GM21423 (cell line): ENCODE measurements at regions not wholly inside any gene's neighbourhood (a gene's known extent, or its start where the extent isn't known, plus 50 kb on each side); places are given as distances from the start of the nearest gene placed in this dataset.

ENCODE experiments used
- ATAC-seq: cut with Tn5 transposase; IDR thresholded peaks from one replicate; pipeline ENCODE4 v1.9.1; 2021; ENCODE audit warnings: mild to moderate bottlenecking, moderate library complexity; ENCODE audit not compliant: unreplicated experiment

DNA sequence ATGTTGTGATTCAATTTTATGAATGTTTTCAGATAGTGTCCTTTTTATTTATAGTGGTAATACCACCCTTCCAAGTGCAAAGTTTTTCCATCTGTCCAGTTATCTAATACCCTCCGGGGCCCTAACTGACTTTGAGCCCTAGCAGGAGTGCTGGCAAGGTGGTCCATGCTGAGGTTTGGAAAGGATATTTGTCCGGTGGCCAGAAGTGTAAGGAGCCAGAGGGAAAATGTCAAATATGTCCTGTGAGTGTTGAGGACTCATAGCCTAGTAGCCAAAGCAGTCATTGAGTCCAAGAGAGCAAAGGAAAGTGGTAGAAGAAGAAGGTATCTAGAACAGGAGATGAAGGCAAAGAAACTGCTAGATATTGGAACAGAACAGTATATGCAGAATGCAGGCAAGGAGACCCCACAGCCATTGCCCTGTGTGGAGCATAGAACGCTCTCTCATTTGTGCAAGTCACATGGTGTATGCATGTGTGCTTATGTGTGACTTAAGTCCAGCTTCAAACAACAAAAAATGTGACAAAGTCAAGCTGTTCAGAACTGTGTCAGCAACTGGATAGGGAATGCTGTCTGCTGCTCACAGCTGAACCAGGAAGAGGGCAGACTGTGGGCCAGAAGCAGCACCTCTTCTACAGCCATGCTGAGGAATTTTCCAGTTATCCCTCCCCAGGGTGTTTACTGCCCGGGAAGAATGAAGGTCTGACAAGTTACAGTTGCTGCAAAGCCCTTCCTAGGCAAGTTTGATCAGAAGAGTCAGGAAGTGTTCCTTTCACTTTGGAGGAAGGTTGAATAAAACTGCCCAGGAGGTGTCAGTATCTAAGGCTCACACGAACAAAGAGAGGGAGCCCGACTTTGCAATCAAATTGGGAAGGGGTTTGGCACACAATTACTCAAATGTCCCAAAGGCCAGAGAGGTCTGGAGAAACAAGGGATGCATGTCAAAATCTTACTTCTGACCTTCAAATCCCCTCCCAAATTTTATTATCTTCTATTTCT lies 463.3 kb upstream of the DMAC1 start:
- ATAC-seq = no peak

DNA sequence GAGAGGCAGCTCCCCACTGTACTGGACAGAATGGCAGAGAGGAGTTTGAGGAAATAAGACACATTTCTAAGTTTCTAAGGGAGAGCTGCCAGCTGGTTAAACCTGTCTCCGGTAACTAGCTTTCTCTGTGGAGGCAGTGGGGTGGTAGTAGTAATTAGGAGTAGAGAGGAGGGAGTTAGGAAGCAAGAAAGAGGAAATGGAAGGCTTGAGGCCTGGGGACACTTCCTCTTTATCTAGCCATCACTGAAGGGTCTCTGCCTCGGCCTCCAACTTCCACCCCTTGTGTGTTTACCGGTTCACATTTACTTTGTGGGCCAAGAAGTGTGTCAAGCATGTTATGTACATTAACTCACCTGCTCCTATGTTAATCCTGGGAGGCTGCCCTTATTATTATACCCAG lies 462.2 kb upstream of the DMAC1 start:
- no peak for ATAC-seq

DNA sequence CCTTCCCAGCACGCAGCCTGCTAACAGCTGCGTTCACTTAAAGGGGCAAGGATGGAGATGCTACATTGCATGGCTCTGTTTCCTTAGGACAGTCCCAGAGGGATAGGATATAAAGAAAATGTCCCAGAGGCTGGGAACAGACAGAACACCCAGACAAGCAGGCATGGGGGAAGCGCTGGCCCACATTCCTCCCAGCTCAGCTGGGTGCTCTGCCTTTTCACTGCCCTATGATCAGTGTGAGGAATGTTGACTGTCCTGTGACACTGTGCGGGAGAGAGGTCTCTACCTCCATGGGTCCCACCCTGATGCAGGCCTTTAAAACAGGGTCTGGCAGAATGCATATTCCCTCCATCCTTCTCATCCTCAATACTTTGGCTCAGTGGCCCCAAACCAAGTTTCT lies 459.4 kb upstream of the DMAC1 start:
- ATAC-seq = no peak

DNA sequence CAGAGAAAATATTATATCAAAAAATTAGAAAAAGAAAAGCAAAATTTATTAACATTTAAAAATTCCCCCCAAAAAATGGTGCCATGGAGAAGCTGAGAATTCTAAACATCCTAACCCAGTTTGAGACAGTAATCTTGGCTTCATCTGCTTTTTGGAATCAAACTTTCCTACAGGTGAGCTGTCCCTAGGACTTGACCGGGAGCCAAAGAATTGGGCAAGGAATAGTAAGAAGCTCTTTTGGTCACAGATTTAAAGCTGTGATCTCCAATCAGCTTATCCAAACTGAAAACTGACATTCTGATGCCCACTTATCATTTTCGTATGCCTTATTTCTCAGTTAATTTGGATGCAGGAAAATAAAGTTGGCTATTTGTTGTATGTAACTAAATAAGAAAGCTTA lies 457.3 kb upstream of the DMAC1 start:
- no peak for ATAC-seq

DNA sequence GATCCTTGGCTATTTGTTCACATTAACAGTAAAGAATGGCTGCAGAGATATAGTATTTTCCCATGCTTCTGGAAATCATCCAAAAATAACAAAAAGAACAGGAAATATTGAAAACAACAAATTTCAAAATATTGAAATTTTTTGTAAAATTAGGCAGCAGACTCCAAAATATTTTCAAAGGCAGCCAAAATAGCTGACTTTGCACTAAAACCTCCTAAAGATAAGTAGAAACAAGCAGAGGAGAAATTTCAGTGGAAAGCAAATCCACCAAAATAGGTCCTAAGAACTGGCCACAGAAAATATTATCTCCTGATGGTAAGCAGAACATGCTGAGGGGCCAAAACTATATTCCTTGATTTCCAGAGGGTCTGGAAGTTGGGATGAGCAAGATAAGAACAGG lies 456.3 kb upstream of the DMAC1 start:
- no peak for ATAC-seq

DNA sequence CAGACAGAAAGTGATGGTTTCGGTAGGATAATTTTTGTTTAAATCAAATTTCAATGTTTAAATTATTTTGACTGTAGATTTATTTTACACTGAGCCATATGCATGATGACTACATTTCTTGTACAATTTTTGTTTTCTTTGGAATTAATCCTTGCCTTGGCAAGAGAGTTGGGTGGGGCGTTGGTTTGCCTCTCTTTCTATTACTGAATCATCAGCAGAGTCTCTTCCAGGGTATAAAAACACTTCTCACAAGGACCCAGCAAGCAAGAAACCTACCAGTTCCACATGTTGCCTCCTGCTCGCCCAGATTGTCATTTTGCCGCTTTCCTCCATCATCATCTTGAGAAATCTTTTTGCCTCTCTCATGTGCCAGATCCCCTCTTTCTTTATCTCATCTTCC lies 455.0 kb upstream of the DMAC1 start:
- no peak for ATAC-seq

DNA sequence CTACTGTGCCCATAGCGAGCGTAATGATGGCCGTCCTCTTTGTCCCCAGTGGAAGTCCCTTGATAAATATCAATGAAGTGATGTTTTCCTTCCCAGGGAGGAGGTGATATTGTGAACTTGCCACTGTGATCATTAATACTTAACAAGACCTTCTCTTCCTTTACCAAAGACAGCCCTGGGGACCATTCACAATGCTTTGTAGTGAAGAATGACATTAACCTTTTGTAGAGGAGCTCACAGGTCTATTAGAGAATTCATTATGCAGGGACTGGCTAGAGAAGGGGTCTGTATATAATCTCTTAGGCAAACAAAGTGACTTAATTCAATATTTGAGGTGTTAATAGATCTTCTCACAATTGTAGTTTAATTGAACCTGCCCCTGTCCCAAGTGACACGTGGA lies 452.9 kb upstream of the DMAC1 start:
- no peak for ATAC-seq

DNA sequence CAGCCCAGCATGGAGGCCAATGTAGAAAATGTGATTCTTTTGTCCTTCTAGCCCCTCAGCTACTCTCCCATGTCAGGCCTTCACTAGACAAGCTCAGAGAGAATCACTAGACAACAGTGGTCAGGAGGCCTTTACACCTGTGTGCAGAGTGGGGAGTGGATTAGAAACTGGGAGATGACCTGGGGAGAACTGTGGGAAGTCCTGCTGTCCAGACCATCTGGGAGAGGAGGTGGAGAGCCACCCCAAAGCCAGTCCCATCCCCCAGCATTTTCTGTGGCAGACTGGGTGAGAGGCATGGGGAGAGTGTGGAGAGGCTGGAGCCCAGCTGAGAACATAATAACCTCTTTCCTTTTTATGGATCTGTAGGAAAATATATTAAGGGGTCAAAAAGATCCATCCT lies 452.0 kb upstream of the DMAC1 start:
- ATAC-seq = no peak

DNA sequence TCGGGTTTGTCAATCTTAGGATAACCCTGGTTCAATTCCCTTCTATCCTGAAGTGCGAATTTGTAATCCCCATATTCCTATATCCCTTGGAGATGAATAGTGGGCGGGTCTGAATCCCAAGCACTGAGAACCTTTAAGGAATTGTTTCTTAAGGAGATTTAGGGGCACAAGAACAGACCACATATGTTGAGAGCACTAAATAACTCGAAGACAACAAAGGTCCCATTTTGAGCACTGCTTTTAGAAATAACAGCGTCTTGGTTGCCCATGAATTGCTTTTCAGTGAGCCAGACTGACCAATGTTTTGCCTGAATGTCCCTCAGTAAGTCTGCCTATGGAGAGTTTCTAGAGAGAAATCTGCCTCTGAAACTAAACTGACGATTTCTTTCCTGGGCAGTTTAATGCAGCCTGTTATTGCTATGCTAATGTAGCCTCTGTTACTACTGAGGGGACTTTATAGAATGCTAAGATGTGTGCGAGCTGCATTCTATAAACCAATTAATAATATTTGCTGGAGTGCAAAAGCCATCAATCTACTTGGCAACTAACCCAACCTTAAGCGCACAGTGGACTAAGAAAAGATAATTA lies 445.0 kb upstream of the DMAC1 start:
- no peak for ATAC-seq

DNA sequence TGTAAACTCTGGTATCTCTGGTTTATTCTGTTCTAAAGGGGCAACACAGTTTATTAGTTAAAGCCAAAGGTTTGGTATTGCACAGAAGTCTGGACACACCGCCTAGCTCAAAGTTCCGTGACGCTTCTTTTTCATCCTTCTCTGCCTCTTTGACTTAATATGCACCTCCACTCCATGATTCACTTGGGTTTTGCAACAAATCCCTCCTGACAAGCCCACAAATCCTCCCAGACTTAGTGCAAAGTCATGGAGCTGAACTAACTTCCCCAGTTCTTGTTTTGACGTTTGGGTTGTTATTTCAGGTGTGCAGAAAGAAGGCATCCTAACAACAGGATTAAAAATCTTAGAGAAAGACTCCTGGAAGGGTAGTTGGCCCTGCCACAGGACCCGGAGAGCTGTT lies 441.6 kb upstream of the DMAC1 start:
- ATAC-seq = no peak

DNA sequence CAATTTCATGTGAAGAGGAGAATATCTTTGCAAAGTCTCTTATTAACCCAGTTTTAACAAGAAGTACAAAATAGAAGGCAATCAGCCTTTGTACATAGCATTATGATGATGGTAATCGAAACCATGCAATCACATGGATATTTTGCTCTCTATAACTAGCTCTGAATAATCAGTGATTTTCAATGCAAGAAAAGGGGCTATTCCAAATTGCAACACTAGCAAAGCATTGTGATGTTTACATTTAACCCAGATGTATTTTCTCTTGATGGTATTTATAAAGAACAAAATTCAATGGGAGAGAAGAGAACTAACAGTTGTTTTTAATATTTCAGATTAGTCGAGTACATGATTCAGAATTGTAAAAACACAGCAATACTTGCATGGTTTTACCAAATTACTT lies 437.5 kb upstream of the DMAC1 start:
- ATAC-seq = no peak

DNA sequence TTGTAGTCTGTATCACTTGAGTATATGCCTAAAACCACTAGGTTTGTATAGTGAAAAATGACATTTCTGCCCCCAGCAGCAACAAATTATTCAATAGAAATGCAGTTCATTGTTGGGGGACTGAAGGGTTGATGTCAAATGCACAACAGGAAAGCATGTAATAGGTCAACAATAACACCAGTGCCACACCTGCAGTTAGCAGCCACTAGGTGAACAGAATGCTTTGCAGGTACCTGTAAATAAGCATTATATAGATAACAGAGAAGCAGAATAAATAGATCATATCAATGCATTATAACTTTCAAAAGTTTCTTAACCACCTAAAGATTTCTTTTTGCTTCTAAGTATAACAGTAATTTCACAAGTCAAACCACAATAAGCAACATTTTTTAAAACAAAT lies 435.9 kb upstream of the DMAC1 start:
- ATAC-seq = no peak

DNA sequence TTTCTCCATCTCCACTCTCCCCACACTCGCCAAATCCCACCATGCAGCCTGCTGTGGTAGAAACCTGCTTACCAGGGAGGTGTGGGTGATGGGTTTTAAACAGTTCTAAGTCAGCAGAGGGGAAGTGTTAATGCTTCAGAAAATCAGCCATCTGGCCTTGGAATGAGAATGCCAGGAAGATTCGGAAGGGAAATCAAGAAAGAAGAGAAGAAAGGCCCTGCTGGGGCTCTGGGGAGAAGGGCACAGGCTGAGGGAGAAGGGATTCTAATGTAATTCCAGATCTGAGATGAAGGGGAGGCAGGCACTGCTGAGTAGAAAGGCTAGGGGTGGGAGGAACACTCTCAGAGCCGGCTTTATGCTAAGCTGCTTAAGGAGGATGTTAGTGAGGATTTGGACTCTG lies 434.7 kb upstream of the DMAC1 start:
- ATAC-seq = no peak

DNA sequence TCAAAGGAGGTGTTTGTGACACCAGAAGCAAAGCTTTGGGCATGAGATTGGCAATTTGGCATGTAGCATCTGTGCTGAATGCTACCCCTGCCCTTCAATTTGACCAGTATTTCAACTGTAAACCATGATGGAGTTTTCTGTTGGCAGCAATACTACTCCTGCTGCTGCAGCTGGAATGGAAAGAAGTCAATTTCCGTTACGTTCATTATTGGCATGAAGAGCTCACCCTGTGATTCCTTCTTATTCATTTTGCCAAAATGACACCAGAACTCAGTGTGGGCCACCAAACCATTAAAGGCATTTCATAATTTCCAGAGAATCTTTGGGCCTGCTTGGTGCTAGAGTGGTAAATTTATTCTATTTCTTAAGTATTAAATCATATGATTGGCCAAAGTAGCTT lies 433.1 kb upstream of the DMAC1 start:
- no peak for ATAC-seq

DNA sequence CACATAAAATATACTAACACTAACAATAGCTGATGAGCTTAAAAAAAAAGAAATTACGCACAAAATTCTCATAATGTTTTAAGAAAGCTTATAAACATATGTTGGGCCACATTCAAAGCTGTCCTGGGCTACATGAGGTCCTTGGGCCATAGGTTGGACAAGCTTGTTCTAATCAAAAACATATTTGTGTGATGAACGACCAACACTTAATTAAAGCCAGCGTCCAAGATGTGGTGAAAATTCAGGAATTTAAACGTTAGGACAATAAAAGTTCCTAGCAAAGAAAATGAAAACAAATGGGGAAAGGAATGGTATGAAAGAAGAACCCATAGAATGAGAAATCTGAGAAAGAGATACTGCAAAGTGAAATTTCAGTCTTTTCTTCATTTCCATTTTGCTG lies 429.6 kb upstream of the DMAC1 start:
- ATAC-seq = no peak

DNA sequence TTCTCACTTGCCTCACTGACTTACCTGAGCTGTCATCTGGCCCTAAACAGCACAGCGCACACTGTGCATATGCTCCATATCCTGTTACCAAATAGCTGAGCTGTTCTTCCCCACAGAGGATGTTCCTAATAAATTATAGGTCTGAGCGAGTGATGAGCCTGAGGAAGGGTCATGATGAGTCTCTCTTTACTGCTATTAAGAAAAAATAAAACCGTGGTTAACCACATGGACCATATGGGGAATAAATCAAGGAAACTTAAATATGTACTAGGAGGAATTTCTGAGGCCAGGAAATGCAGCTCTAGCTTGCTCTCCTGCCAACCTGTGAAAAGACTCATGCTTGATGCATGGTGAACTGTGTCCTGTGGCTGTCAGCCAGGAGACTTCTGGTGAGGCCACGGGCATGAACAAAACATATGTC lies 424.8 kb upstream of the DMAC1 start:
- ATAC-seq = no peak

DNA sequence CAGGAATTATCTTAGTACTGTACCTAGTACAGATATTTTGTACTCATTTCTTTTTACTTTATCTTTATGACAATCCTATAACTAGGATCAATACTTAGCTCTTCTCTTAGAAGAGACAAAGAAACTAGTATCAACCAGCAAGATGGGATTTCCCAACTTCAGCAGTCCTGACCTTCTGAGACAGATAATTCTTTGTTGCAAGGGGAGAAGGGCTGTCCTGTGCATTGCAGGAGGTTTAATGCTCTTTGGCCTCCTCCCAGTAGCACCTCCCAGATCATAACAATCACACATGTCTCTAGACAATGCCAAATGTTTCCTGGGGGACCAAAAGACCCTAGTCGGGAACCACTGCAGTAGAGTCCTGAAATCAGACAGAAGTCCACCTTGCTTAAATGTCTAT lies 424.3 kb upstream of the DMAC1 start:
- no peak for ATAC-seq

DNA sequence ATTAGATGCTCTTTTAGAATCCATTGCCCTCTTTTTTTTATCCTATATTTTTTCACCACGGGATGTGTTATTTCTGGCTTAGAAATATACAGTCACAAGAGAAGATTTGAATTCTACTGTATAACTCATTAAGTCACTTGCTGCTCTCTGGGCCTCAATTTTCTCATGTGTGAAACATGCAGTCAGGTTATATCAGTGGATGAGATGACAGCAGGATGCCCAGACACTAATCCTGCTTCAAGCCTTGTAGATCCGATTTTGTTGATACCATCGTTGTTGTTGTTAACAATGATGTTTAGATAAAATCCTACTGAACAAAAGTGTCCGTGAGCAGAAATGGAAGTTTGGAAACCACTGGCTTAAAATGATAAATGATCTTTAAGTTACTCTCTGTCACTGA lies 421.9 kb upstream of the DMAC1 start:
- ATAC-seq = no peak

DNA sequence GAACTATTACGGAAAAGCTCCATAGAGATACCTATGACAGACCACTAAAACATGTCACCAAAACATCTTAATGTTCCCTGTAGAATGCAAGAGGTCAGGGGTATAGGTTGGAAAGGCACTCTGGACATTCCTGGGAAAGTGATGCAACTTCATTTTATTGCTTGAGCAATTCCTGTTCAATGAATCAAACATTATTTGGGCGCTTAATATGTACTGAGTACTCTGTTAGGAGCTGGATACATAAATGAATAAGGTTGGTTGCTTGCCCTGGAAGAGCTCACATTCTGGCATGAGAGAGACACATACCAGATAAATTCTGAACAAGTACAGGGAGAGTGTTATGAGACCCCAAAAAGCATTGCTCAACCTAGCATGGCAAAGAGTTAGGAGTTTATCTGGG lies 408.9 kb upstream of the DMAC1 start:
- ATAC-seq = no peak

DNA sequence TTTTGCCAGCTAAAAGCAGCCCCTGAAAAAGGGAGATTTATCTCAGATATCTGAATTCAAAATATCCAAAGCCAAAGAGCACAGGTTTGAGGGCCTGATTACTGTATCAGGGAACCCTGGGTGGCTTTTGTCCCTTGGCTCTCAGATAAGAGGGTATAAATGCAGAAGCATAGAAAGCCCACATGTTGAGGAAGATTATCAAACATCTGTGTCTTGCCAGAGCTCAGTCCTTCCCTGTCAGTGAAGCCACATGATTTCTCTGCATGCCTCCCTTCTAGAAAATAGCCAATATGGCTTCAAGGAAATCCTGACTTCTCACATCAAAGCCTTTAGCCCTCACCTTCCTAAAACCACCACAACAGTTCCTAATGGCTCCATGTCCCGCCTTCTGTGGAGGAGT lies 408.0 kb upstream of the DMAC1 start:
- no peak for ATAC-seq

DNA sequence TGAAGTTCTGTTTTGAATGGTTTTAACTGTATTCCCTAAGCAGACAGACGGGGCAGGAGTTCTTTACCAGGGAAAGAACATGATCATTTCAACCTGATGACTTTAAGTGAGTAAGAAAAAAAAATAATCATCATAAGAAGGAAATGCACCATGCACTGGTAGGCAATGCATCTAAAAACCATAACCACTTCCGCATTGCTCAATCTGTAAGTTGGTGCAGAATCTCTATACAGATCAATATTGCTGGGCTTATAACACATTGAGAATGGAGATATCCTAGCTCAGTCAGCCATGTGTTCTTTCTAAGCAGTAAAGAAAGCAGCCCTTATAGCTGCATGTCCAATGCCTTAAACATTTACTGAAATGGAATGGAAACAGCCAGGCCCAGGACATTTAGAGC lies 407.1 kb upstream of the DMAC1 start:
- no peak for ATAC-seq

DNA sequence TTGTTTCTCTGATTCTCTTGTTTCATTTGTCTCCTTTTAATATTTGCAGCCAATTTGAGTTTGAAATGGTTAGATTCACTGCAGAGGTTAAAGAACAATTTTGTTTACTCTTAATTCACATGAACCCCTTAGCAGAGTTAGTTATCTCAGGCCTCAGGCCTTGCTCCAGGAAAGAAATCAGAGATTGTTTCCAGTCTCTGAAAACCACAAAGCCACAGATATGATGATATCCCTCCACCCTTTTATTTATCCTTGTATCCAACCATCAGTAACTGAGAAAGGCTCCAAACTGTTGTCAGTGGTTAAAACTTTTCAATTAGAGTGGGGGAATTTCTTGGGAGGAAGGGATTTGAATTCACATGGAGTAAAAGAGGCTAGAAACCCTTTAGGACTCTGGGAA lies 406.0 kb upstream of the DMAC1 start:
- ATAC-seq = no peak

DNA sequence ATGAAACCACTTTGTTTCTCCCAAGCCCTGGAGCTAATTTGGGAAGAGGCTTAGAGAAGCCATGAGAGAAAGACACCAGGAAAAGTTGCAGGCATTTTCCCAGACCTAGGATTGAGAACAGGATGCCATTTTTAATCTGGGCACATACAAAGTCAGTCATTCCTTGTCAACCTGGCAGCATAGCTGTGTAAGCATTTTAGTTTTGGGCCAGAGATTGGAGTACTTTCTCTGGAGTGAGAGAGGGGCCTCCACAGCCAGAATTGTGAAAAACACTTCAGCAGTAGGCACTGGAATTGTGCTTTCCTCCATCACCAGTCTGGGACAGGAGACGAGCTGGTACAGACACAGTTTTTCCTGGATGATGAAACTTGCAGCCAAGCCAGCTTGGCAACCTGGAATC lies 390.3 kb upstream of the DMAC1 start:
- no peak for ATAC-seq
